SK-N-SH (cell line): ENCODE measurements at regions not wholly inside any gene's neighbourhood (a gene's known extent, or its start where the extent isn't known, plus 50 kb on each side); places are given as distances from the start of the nearest gene placed in this dataset.

Experiments
- CTCF ChIA-PET: fragments of 300-600, 350-600 bp; formaldehyde crosslinking; extraction: SDS; loops from one replicate; lab custom pipeline; 2021; lab: Yijun Ruan, JAX
- POLR2A ChIA-PET: fragments of 350-600 bp; sonication (Branson Sonifier 250); formaldehyde crosslinking; extraction: SDS; loops from one replicate; lab custom pipeline; 2020; ENCODE audit warnings: antibody characterized with exemption, inconsistent platforms; lab: Yijun Ruan, JAX
- DNase-seq: peaks from one replicate; pipeline ENCODE4 v3.0.0; 2012
- H2AFZ ChIP-seq: fragments of 200-600 bp; sonication (generic); 2 replicates; pipeline ENCODE4 v1.8.1; 2016; ENCODE audit warnings: antibody characterized with exemption, mild to moderate bottlenecking, low read depth
- H3F3A ChIP-seq: fragments of 200-600 bp; sonication (generic); replicated peaks from 2 replicates; pipeline ENCODE3; 2016; ENCODE audit warnings: antibody characterized with exemption, mild to moderate bottlenecking; ENCODE audit not compliant: insufficient read depth
- H3K27ac ChIP-seq, 2 experiments: fragments of 200-500 bp in 1 of 2; fragments of 200-600 bp in 1 of 2; sonication (Bioruptor generic) in 1 of 2; sonication (generic), shearing (Covaris generic) in 1 of 2; 2 replicates each; pipeline versions ENCODE4 v1.5.1 to v1.6.1; 2014 to 2016; ENCODE audit warnings: low read depth in 2 of 2, inconsistent platforms in 1 of 2, low read length in 1 of 2, mild to moderate bottlenecking in 1 of 2, mixed read lengths in 1 of 2
- H3K27me3 ChIP-seq: fragments of 200-600 bp; sonication (generic), shearing (Covaris generic); 2 replicates; pipeline ENCODE4 v1.6.1; 2016; ENCODE audit warnings: mixed run types; ENCODE audit not compliant: insufficient read depth
- H3K36me3 ChIP-seq, 2 experiments: fragments of 200-500 bp in 1 of 2; fragments of 200-600 bp in 1 of 2; sonication (Bioruptor generic) in 1 of 2; sonication (generic) in 1 of 2; replicated peaks in 1 of 2; 2 replicates each; pipeline versions ENCODE3 to v1.5.1; 2014 to 2016; ENCODE audit warnings: low read length in 1 of 2, mild to moderate bottlenecking in 1 of 2; ENCODE audit not compliant: insufficient read depth in 2 of 2, control insufficient read depth in 1 of 2
- H3K4me1 ChIP-seq, 2 experiments: fragments of 200-500 bp in 1 of 2; fragments of 200-600 bp in 1 of 2; sonication (Bioruptor generic) in 1 of 2; sonication (generic), shearing (Covaris generic) in 1 of 2; 2 replicates each; pipeline versions ENCODE4 v1.5.1 to v1.6.1; 2014 to 2016; ENCODE audit warnings: low read depth in 1 of 2, low read length in 1 of 2, mixed run types in 1 of 2; ENCODE audit not compliant: insufficient read depth in 2 of 2, control insufficient read depth in 1 of 2
- H3K4me2 ChIP-seq: fragments of 200-600 bp; sonication (generic), shearing (Covaris generic); 2 replicates; pipeline ENCODE4 v1.6.1; 2017; ENCODE audit warnings: mixed run types
- H3K4me3 ChIP-seq, 2 experiments: fragments of 200-500 bp in 1 of 2; fragments of 200-600 bp in 1 of 2; sonication (Bioruptor generic) in 1 of 2; sonication (generic), shearing (Covaris generic) in 1 of 2; 2 replicates each; pipeline versions ENCODE4 v1.5.1 to v1.8.1; 2014 to 2016; ENCODE audit warnings: low read depth in 2 of 2, inconsistent platforms in 1 of 2, low read length in 1 of 2, mild to moderate bottlenecking in 1 of 2, mixed read lengths in 1 of 2, moderate library complexity in 1 of 2
- H3K79me2 ChIP-seq: fragments of 200-600 bp; sonication (generic); 2 replicates; pipeline ENCODE4 v1.8.1; 2017; ENCODE audit warnings: mild to moderate bottlenecking; ENCODE audit not compliant: insufficient read depth
- H3K9ac ChIP-seq: fragments of 200-600 bp; sonication (generic); 2 replicates; pipeline ENCODE4 v1.6.1; 2017; ENCODE audit warnings: mixed run types
- H3K9me2 ChIP-seq: fragments of 200-600 bp; sonication (generic); 2 replicates; pipeline ENCODE4 v1.6.1; 2017; ENCODE audit warnings: mixed run types
- H3K9me3 ChIP-seq: fragments of 200-600 bp; sonication (generic); 2 replicates; pipeline ENCODE4 v1.6.1; 2017; ENCODE audit warnings: mixed run types, mild to moderate bottlenecking, moderate library complexity
- H4K20me1 ChIP-seq: fragments of 200-600 bp; sonication (generic); 2 replicates; pipeline ENCODE4 v1.6.1; 2017; ENCODE audit warnings: mild to moderate bottlenecking, mixed run types; ENCODE audit not compliant: insufficient read depth
- FOXJ3 ChIP-seq: sonication (generic); formaldehyde crosslinking; IDR thresholded peaks from 2 replicates; pipeline ENCODE4 v1.5.1; 2020; ENCODE audit warnings: mild to moderate bottlenecking, missing genetic modification reagents
- GABPA ChIP-seq: IDR thresholded peaks from 2 replicates; pipeline ENCODE4 v1.4.0; 2012; ENCODE audit warnings: low read depth, mild to moderate bottlenecking
- JUND ChIP-seq: IDR thresholded peaks from 2 replicates; pipeline ENCODE4 v1.4.0; 2012
- RAD21 ChIP-seq: IDR thresholded peaks from 2 replicates; pipeline ENCODE4 v1.6.1; 2012; ENCODE audit warnings: mild to moderate bottlenecking, low read length
- RCOR1 ChIP-seq: fragments of 150-350 bp; IDR thresholded peaks from 2 replicates; pipeline ENCODE4 v1.6.1; 2017; ENCODE audit warnings: antibody characterized with exemption, low read length
- TCF12 ChIP-seq: IDR thresholded peaks from 2 replicates; pipeline ENCODE4 v1.4.0; 2012
- WGBS: methylation state at CpG from one replicate; pipeline ENCODE4 v1.1.6; 2017; ENCODE audit warnings: low lambda C conversion rate; 5-methylcytosine and 5-hydroxymethylcytosine counted together
- TF ChIP-seq, protein P1 (sequence below): IDR thresholded peaks from 2 replicates; pipeline ENCODE4 v1.4.0; 2012; ENCODE audit warnings: low read depth
- TF ChIP-seq, protein P2 (sequence below): fragments of 150-350 bp; IDR thresholded peaks from 2 replicates; pipeline ENCODE4 v1.6.1; 2017; ENCODE audit warnings: antibody characterized with exemption, low read length, low read depth, borderline replicate concordance
- TF ChIP-seq, protein P3 (sequence below): IDR thresholded peaks from 2 replicates; pipeline ENCODE4 v1.6.1; 2012; ENCODE audit warnings: mild to moderate bottlenecking, low read depth, low read length, moderate library complexity
- TF ChIP-seq, protein P4 (sequence below): fragments of 150-350 bp; IDR thresholded peaks from 2 replicates; pipeline ENCODE4 v1.6.1; 2016; ENCODE audit warnings: mild to moderate bottlenecking, low read depth, low read length

DNA sequence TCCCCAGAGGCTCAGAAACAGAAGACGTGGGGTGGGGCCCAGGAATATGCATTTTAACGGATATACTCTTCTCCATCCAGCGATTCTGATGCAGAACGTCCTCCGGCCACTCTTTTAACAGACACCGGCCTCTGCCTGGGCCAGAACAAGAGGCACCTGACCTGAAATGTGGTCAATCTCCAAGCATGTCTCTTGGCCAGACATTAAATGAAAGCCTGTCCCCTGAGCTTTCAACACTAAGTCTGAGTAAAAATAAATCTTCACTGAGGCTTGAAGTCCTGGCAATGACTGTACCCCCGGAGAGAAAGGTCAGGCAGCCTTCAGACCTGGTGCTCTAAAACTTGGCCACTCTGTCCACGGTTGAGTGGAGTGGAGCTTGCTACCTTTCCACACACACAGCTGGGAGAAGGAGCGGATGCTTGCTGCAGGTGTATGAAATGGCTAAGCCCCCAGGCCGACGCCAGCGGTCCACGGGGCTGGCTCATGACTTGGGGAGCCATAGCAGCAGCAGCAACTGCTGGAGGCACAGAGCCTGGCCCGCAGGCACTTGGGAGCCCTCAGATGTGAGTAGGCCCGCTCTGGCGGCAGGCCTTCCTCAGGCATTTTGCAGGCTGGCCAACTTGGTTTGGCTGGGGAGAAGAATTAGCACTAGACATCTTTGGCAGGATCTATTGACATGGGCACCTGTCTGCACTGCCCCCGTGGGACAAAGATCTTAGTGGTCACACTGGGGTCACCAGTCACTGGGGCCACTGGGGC lies 79.7 kb downstream of the TMEM17 start:
- Histone ChIP-seq H3K9me3 (no peaks in the 10 kb centered on the region; the same call in none of the 2 replicates), H3K27ac (no peak overlapping the region), H3K4me1 (no peaks in the 10 kb centered on the region), H3K9ac (no peak overlapping the region), H3K4me2 (no peak overlapping the region), H3K4me3 (no peak overlapping the region), H4K20me1 (no peaks in the 10 kb centered on the region), H3K9me2 (no peaks in the 10 kb centered on the region), H3F3A (no peaks in the 10 kb centered on the region), H3K36me3 (peaks cover 0 to 3% of the 10 kb centered on the region in 2 experiments), H3K79me2 (no peaks in the 10 kb centered on the region), H2AFZ (no peak overlapping the region), H3K27me3 (no peaks in the 10 kb centered on the region)
- DNase-seq, result no peak
- POLR2A ChIA-PET, result no interaction called here
- WGBS, result 75% methylated on average over 13 of the region's 17 CpGs
- no peak for TF ChIP-seq RAD21
- TF ChIP-seq GABPA, result no peak
- TF ChIP-seq, protein P1, sequence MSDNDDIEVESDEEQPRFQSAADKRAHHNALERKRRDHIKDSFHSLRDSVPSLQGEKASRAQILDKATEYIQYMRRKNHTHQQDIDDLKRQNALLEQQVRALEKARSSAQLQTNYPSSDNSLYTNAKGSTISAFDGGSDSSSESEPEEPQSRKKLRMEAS, result no peak
- TF ChIP-seq RCOR1, result no peak
- TF ChIP-seq, protein P2, sequence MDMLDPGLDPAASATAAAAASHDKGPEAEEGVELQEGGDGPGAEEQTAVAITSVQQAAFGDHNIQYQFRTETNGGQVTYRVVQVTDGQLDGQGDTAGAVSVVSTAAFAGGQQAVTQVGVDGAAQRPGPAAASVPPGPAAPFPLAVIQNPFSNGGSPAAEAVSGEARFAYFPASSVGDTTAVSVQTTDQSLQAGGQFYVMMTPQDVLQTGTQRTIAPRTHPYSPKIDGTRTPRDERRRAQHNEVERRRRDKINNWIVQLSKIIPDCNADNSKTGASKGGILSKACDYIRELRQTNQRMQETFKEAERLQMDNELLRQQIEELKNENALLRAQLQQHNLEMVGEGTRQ, result no peak
- no peak for TF ChIP-seq JUND
- CTCF ChIA-PET, result interaction anchor here (0.9 kb wide), 1 partner anchor 349 kb away, joined by 3 read pairs; no protein-coding TSS in a partner anchor

DNA sequence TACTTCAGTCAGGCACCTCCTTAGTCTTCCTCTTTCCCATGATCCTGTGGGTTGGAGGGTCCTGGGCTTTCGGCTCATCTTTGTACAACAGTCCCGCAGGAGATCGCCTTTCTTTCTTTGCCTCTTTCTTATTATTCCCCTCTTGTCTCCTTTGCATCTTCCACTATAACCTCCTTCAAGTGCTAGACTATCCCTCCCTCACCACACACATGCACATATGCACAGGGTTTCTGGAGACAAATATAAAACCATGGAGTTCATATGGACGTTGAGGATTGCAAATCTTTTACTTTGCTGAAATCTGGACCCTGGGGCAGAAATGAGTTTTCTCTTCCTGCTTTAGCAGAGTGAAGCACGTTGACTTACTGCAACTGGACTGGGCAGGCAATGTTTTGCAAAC lies 80.3 kb downstream of the TMEM17 start:
- no peaks in the 10 kb centered on the region for H3F3A ChIP-seq
- H3K79me2 ChIP-seq, result no peaks in the 10 kb centered on the region
- CTCF ChIA-PET, result no interaction called here
- no peaks in the 10 kb centered on the region for H4K20me1 ChIP-seq
- DNase-seq, result no peak
- POLR2A ChIA-PET, result no interaction called here
- no peak overlapping the region for H3K4me3 ChIP-seq
- peaks cover 0 to 3% of the 10 kb centered on the region in 2 experiments for H3K36me3 ChIP-seq
- no peaks in the 10 kb centered on the region for H3K27me3 ChIP-seq
- TF ChIP-seq FOXJ3 (CRISPR knock-in tag) (no peak), RAD21 (no peak), TCF12 (no peak)
- TF ChIP-seq, protein P3, sequence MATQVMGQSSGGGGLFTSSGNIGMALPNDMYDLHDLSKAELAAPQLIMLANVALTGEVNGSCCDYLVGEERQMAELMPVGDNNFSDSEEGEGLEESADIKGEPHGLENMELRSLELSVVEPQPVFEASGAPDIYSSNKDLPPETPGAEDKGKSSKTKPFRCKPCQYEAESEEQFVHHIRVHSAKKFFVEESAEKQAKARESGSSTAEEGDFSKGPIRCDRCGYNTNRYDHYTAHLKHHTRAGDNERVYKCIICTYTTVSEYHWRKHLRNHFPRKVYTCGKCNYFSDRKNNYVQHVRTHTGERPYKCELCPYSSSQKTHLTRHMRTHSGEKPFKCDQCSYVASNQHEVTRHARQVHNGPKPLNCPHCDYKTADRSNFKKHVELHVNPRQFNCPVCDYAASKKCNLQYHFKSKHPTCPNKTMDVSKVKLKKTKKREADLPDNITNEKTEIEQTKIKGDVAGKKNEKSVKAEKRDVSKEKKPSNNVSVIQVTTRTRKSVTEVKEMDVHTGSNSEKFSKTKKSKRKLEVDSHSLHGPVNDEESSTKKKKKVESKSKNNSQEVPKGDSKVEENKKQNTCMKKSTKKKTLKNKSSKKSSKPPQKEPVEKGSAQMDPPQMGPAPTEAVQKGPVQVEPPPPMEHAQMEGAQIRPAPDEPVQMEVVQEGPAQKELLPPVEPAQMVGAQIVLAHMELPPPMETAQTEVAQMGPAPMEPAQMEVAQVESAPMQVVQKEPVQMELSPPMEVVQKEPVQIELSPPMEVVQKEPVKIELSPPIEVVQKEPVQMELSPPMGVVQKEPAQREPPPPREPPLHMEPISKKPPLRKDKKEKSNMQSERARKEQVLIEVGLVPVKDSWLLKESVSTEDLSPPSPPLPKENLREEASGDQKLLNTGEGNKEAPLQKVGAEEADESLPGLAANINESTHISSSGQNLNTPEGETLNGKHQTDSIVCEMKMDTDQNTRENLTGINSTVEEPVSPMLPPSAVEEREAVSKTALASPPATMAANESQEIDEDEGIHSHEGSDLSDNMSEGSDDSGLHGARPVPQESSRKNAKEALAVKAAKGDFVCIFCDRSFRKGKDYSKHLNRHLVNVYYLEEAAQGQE, result no peak
- TF ChIP-seq, protein P4, sequence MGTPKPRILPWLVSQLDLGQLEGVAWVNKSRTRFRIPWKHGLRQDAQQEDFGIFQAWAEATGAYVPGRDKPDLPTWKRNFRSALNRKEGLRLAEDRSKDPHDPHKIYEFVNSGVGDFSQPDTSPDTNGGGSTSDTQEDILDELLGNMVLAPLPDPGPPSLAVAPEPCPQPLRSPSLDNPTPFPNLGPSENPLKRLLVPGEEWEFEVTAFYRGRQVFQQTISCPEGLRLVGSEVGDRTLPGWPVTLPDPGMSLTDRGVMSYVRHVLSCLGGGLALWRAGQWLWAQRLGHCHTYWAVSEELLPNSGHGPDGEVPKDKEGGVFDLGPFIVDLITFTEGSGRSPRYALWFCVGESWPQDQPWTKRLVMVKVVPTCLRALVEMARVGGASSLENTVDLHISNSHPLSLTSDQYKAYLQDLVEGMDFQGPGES, result no peak
- TF ChIP-seq, protein P1, result no peak
- H3K9me2 ChIP-seq, result no peaks in the 10 kb centered on the region
- 74% methylated on average over 5 of the region's 5 CpGs for WGBS
- H3K9ac ChIP-seq, result no peak overlapping the region
- no peaks in the 10 kb centered on the region; the same call in none of the 2 replicates for H3K9me3 ChIP-seq
- no peak overlapping the region for H3K4me2 ChIP-seq
- H2AFZ ChIP-seq, result no peak overlapping the region
- H3K4me1 ChIP-seq, result no peaks in the 10 kb centered on the region
- no peak overlapping the region for H3K27ac ChIP-seq
